ENCODE measurements at regions not wholly inside any gene's neighbourhood (a gene's known extent, or its start where the extent isn't known, plus 50 kb on each side); places are given as distances from the start of the nearest gene placed in this dataset.

- no peak for DNase-seq (ENCODE audit: low read depth, low spot score)
- H4K20me1 ChIP-seq (replicated peaks; ENCODE audit: control insufficient read depth, extremely low read depth, insufficient read depth, low read length), result no peaks in the 10 kb centered on the region
- no peak overlapping the region for H3K4me2 ChIP-seq (ENCODE audit: insufficient read depth, low read length)
- no peaks in the 10 kb centered on the region for H3K9me3 ChIP-seq (replicated peaks; ENCODE audit: control insufficient read depth, insufficient read depth, low read length)
- H3K27ac ChIP-seq (ENCODE audit: insufficient read depth, low read depth, low read length), result no peak overlapping the region
- H3K4me1 ChIP-seq (ENCODE audit: control insufficient read depth, extremely low read depth, insufficient read depth, low read length), result no peaks in the 10 kb centered on the region
- H3K9ac ChIP-seq (replicated peaks; ENCODE audit: extremely low read depth, insufficient read depth, low read length), result no peak overlapping the region
- ChIA-PET POLR2A (no interaction called here), CTCF (no interaction called here)
- no peaks in the 10 kb centered on the region for H3K9me1 ChIP-seq (replicated peaks; ENCODE audit: control insufficient read depth, extremely low read depth, insufficient read depth, low read length)
- TF ChIP-seq FOS (IDR thresholded peaks at IDR 0.05; ENCODE audit: borderline replicate concordance, insufficient read depth, low read length) (no peak), POLR2AphosphoS5 (IDR thresholded peaks at IDR 0.05; ENCODE audit: insufficient read depth, low read depth, low read length) (no peak), MYC (IDR thresholded peaks at IDR 0.05; ENCODE audit: low read depth, low read length) (no peak), JUN (IDR thresholded peaks at IDR 0.05; ENCODE audit: borderline replicate concordance, insufficient read depth, insufficient read length, low read depth) (no peak), EZH2 (IDR thresholded peaks at IDR 0.05; ENCODE audit: borderline replicate concordance, low read depth, low read length, severe bottlenecking) (no peak), POLR2A (IDR thresholded peaks at IDR 0.05; ENCODE audit: low read depth, low read length) (no peak), MAX (IDR thresholded peaks at IDR 0.05; ENCODE audit: insufficient read depth, insufficient read length) (no peak), CTCF (IDR thresholded peaks at IDR 0.05; ENCODE audit: extremely low read depth in 1 of 2, insufficient read depth in 1 of 2, low read depth in 1 of 2, low read length in 2 of 2) (no peak), GATA2 (IDR thresholded peaks at IDR 0.05; ENCODE audit: insufficient read depth, insufficient read length, low read depth, low read length) (no peak)
- peaks cover 2 to 5% of the 10 kb centered on the region in 2 experiments for H3K27me3 ChIP-seq (ENCODE audit: control insufficient read depth in 2 of 2, insufficient read depth in 2 of 2, low read length in 2 of 2)
- BruUV-seq (replicated peaks), result no TSS peak
- FAIRE-seq, result no peak
- intact Hi-C loops (cut with micrococcal nuclease) (no loop called here), dilution Hi-C loops (cut with MboI; ENCODE audit: extremely low pct_ligation_motif_present, low sequenced_read_pairs) (no loop called here)
- H3K36me3 ChIP-seq (ENCODE audit: control insufficient read depth in 2 of 2, extremely low read depth in 1 of 2, insufficient read depth in 2 of 2, low read length in 2 of 2), result no peaks in the 10 kb centered on the region
- no peaks in the 10 kb centered on the region for H3K79me2 ChIP-seq (ENCODE audit: control insufficient read depth, insufficient read depth, low read length)
- H2AFZ ChIP-seq (ENCODE audit: low read depth, low read length), result no peak overlapping the region
- no peak overlapping the region for H3K4me3 ChIP-seq (replicated peaks in 1 of 3; ENCODE audit: insufficient read depth in 1 of 3, low read depth in 1 of 3, low read length in 3 of 3)
These were observed 290.0 kb downstream of the S1PR1 start for GRCh38 chr1:101526813-101527212.
